Astrocyte of the cerebellum (primary cell): ENCODE measurements at regions not wholly inside any gene's neighbourhood (a gene's known extent, or its start where the extent isn't known, plus 50 kb on each side); places are given as distances from the start of the nearest gene placed in this dataset.

ENCODE experiments used
- DNase-seq: peaks from one replicate; pipeline ENCODE4 v3.0.0-alpha.2; 2011; ENCODE audit warnings: low read depth
- H3K4me3 ChIP-seq: 2 replicates; pipeline ENCODE4 v1.5.1; 2011; ENCODE audit warnings: mild to moderate bottlenecking, low read depth, low read length, moderate library complexity
- CTCF ChIP-seq: IDR thresholded peaks from 2 replicates; pipeline ENCODE4 v1.5.1; 2012; ENCODE audit warnings: low read length, low read depth, moderate library complexity, mild to moderate bottlenecking; ENCODE audit errors: missing control alignments
- in situ Hi-C: cut with HindIII; loops from 2 replicates; pipeline ENCODE4 v1.10.0; 2017; ENCODE audit warnings: low sequenced_read_pairs

- TF ChIP-seq CTCF: no peak
- in situ Hi-C loops: no loop called here
- no peak for DNase-seq
- H3K4me3 ChIP-seq: no peak overlapping the region
These were observed 843.6 kb downstream of the SORCS1 start for GRCh38 chr10:106320876-106321275.

- no peak overlapping the region for H3K4me3 ChIP-seq
- no peak for DNase-seq
- TF ChIP-seq CTCF: no peak
- in situ Hi-C loops: no loop called here
These were observed 844.4 kb downstream of the SORCS1 start for GRCh38 chr10:106320078-106320477.

- in situ Hi-C loops: no loop called here
- TF ChIP-seq CTCF: no peak
- DNase-seq: no peak
- no peak overlapping the region for H3K4me3 ChIP-seq
These were observed 847.0 kb downstream of the SORCS1 start for GRCh38 chr10:106317554-106317953.

- in situ Hi-C loops: no loop called here
- no peak for TF ChIP-seq CTCF
- no peak overlapping the region for H3K4me3 ChIP-seq
- DNase-seq: no peak
These were observed 851.5 kb downstream of the SORCS1 start for GRCh38 chr10:106313041-106313440.

- in situ Hi-C loops: no loop called here
- no peak for DNase-seq
- TF ChIP-seq CTCF: no peak
- H3K4me3 ChIP-seq: no peak overlapping the region
These were observed 852.4 kb downstream of the SORCS1 start for GRCh38 chr10:106312087-106312486.

- H3K4me3 ChIP-seq: no peak overlapping the region
- no peak for DNase-seq
- in situ Hi-C loops: no loop called here
- TF ChIP-seq CTCF: no peak
These were observed 852.9 kb downstream of the SORCS1 start for GRCh38 chr10:106311590-106311989.

- DNase-seq: no peak
- H3K4me3 ChIP-seq: no peak overlapping the region
- in situ Hi-C loops: no loop called here
- TF ChIP-seq CTCF: no peak
These were observed 853.9 kb downstream of the SORCS1 start for GRCh38 chr10:106310596-106310995.
